Renal cortex interstitium (tissue), 11 donors: ENCODE measurements at regions not wholly inside any gene's neighbourhood (a gene's known extent, or its start where the extent isn't known, plus 50 kb on each side); places are given as distances from the start of the nearest gene placed in this dataset.
A peak's percentile ranks its signal among the peaks of the same experiment; 100 is the strongest.

ENCODE experiments used
- DNase-seq, 11 donors: peaks; one replicate each; pipeline ENCODE4 v3.0.0-alpha.2; 2013; ENCODE audit warnings: low read depth in 9 of 11, low spot score in 4 of 11; ENCODE audit errors: extremely low read depth in 1 of 11

DNA sequence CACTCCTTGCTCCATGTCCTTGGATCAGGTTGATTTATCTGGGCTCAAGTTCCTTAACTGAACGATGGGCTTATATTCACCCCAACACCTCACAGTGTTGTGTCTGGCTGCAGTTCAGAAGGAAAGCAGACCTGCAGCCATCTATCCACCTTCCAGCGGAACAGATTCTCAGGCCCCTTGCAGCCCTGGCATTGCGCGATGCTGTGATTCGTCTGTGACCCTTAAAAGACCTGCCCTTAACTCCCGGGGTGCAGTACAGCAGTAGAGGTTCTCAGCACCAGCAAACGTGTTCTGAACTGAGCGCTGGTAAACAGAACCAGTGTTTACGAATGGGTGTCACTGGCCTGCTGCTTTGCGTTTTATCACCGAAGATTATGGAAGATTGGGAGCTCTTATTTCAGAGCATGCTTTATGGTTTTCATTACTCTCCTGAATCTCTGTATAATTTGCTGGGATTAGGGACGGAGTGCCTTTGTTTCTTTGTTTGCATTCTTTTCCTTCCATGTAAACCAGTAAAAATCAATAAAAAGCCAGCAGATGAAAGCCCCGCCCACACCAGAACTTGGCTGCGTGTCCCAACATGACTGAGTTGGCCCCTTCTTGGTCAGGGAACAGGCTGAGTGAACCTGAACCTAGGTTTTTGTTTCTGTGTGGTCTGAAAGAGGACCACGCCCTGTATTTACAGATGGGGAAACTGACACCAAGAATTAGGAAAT lies 286.7 kb upstream of the CRY1 start:
- DNase-seq, result no peak

DNA sequence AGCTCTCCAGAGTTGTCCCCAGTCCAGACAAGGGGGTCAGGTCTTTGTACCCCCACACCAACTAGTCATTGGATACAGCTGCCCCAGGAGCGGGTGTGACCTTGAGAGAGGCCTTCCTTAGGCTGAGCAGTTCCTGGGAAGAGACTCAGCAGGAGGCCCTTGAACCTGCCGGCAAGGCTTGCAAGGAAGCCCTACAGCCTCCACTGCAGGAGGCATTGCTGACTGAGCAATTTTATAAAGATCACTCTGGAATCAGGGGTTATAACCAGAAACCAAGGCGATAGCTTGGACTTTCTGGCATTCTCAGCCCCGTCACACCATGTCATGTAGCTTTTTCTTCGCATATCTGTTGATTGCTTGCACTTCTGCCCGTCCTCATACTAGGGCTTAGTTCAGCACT lies 291.3 kb upstream of the CRY1 start:
- no peak for DNase-seq

DNA sequence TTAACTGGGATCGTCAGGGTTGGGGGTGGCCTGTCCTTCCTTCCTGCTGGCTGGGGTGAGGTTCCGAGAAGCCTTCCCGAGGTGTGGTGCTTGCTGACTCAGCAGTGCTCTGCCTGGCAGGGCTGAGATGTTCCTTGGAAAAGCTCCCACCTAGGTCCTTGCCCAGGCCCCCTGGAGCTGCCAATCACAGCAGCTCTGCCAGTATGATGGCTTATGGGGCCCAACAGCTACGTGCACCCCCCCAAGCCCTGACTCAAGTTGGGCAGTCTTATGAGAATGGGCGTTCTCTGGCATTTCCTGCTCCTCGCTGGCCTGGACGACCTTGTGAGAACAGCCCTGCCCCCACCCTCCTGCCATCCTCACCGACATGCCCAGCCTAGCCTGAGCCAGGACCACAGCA lies 292.2 kb upstream of the CRY1 start:
- no peak for DNase-seq

DNA sequence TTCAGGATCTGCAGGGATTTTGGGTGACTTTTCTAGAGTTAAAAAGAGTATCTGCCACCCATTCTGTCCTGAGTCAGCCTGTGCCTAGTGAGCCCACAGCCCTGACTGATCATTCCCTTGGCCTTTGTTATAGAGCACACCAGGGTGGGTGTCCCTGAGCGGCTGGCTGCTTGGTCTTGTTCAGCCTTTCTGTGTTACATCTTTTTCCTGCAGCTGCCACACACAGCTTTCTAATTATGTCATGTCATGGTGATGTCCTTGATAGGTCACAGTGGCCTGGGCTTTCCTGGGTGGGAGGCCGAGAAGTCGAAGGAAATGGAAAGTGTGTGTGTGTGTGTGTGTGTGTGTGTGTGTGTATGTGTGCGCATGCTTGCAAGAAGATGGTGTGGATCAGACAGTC lies 293.2 kb upstream of the CRY1 start:
- DNase-seq, result no peak

DNA sequence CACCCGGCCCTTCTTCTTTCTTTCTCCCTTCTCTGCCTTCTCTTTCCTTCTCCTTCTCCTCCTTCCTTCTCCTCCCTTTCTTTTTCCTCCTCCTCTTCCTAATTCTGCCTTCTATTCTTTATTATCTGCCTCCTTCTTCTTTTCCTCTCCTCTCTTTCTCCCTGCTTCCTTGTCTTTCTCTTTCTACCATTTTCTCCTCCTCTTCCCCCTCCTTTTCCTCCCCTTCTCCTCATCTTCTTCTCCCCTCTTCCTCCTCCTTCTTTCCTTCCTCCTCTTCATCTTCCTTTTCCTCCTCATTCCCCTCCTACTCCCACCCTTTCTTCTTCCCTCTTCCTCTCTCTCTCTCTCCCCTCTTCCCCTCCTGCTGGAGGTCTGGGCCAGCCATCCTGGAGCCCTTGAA lies 294.9 kb upstream of the CRY1 start:
- DNase-seq, result no peak

DNA sequence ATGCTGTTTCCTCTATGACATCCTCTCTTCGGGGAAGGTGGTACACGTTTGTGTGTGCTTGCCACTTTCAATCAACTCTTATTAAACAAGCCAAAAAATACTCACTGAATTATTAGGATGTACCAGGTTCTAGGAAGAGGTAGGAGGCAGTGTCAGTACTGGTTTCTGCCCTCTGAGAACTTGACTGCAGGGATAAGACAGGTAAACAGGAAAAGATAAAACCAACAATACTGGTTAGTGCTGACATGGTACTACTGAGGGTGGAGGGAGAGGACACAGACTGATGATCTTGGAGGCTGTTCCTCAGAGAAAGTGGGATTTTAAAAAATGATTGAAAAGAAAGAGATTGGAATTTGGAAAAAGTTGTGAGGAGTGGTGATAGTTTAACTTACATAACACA lies 295.2 kb upstream of the PWP1 start:
- DNase-seq, result no peak

DNA sequence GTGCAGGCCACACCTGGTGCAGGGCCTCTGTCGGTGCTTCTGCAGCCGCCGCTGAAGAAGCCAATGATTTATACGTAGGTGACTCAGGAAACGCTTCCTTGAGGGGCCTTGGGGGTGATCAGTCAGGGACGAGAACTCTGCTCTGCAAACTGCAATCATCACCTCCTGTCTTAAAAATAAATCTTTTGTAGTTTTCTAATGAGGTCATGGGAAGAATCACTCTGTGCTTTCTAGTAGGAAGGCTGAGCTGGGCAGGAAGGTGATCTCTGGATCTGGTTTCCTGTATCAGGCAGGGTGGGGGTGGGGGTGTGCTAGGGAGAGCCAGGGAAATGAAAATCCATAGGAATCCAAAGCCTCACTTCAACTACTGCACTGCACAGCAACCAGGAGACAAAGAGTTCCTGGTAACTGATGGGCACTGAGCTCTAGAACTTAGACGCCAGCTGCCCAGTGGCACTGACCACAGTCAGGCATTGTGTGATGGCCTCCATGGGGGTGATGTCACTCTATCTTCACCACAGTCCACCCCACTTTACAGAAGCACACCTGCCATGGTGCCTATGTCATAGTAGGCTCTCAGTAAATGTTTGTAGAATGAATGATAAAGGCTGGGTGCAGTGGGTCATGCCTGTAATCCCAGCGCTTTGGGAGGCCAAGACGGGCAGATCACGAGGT lies 292.4 kb upstream of the PWP1 start:
- DNase-seq, result peak in 1 of 11 donors; percentile 26

DNA sequence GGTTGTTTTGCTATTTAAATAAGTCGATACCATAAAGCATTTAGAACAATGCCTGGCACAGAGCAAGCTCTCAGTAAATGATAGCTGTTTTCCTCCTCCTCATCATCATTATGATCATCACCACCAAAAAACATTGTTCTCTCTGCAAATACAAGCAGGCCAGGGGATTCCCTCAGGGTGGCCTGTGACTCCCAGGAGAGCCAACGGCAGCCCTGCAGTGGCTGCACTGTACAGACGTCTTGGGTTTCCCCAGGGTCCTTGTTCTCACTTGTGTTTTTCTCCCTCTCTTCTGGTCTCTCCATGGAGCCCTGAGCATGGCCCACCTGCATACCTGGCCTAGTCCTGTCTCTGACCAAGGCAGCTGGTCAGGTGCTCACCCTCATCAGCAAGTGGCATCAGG lies 290.9 kb upstream of the PWP1 start:
- DNase-seq, result no peak

DNA sequence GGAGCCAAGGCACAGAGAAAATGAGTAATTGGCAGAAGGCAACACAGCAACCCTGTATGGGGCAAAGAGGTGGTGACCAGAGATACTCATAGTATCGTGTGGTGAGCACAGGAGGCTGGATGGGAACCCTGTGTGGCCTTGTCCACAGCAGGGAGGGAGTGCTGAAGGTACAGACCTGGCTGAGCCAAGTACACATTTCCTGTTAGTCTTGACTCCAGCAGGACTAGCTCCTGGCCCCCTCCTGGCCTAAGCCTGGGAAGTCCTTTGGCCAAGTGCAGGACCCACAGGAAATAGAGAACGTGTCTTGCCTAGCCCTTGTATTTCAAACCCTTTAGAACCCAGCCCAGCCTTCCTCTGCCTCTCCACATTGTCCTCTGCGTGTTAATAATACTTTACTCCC lies 289.8 kb upstream of the PWP1 start:
- no peak for DNase-seq

DNA sequence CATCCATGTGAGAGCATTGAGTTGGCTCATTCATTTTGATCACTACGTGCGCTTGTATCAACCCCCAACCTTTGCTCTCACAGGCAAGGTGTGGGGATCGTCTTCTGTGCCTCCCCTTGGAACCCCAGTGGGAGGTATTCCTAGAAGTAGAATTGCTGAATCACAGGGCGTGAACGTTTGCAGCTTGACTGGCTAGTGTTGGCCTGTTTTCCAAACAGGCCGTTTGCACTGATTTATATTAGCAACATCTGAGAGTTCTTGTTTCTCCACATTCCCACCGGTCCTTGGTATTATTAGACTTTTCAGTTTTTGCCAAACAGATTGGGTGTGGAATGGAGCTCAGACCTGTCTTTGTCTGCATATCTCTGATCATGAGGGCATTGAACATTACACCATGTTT lies 288.6 kb upstream of the PWP1 start:
- DNase-seq, result no peak

DNA sequence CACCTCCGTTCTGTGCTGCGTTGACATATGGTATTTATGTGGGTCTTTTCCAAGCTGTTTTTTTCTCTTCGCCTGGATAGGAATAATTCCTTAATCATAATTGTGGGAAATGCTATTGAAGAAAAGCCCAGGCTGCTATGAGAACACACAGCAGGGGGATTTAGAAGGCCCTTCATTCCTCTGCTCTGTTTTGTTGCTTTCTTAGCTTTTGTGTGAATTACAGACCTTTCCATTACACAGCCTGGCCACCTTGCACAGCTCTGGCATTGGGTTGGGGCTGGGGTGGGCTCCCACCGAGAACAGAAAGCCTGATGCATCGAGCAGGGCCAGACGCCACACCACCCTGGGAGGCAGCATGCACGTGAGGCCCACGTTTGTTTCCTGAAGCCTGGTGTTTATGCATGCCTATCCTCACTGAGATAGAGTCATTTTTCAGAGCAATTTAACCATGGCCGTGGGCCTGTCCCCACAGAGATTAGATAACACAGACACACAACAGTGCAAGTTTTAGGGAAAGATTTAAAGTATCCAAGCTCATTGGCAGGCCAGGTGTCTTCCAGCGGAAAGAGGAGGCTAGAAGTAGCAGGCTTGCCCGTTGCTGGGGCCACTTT lies 287.6 kb upstream of the PWP1 start:
- no peak for DNase-seq

DNA sequence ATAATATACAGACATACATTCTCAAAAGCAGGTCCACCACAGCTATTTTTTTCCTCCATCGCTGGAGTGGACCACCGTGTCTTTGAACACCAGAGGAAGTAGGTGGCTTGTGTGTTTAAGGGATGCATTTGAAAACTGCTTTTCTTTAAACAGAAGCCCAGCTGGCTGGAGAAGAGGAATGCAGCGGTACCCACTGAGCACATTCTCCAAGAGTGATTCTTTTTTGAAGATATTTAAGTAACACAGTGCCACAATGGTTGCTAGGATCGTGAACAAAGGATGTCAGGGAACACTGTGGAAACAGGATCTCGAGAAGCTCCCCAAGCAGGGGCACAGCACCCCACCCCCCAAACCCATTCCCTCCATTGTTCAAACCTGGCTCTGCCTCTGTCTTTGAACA lies 286.6 kb upstream of the PWP1 start:
- DNase-seq, result no peak

DNA sequence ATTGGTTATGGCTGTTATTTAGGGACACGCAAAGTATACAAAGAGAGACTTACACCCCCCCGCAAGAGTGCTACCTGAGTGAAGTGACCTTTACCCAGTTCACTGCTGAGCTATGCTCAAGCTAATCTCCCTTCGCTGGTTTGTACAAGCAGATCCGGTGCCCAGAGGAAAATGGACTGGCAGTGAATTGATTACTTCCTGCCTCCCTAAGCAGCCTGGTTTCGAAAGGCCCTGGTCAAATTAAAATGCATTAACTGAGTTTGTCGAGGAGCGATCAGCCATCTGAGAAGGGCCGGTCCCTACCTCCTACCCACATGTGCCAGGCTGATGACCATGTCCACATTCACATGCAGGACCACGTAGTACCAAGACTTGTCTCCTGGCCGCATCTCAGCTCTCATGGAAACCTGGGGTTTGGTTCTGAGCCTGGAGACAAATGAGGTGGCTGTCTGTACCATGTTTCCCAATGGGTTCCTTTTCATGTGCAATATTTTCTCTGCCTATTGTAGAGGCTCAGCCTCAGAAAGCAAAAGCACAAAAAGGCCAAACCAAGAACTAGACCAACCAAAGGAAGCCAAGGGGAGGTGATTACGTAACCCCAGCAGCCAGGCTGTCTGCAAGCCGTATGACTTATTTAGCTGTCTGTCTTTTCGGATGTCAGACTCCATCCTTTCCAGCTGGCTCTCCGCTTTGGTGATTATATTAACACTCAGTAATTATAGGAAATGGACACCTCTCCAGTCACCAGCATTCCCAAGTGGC lies 284.7 kb upstream of the PWP1 start:
- DNase-seq, result no peak

DNA sequence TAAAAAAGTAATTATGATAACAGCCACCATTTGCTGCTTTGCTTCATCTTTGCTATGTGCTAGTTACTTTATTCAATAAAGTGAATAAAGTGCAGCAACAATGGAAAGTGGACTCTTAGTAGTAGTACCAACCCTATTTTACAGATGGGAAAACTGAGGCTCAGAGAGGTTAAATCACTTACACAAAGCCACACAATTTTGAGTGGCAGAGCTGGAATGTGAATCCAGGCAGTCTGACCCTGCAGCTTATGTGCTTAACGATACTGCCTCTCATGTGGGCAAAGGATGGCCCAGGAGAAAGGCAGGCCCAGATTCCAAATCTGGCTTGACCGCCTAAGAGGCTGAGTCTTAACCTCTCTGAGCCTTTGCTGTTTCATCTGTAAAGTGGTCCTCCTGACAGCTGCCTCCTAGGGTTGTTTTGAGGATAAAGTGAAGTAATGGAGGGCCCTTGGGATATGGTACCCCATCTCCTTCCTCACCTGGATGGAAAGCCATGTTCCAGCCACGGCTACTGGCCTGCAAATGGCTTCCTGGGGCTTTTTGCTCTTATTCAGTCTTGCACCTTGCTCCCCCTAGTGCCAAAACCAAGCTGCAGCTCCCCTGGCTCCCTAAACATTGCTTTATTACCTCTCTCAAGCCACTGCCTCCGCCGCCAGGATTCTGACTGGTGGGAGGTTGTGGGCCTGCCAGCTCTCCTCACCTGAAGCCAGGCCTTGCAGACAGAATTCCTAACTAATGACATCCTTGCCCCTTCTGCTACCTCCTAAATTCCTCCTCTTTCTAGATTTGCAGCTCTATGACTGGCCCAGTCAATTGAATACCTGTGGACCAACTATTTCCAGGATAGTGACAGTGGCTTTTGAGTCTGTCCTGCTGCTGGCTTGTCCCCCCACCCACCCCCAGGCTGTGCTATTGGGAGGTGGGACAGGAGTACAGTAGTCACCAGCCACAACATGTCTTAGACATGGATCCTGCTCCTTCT lies 283.3 kb upstream of the PWP1 start:
- peak in 6 of 11 donors; percentile 20 to 48 (median 38) for DNase-seq

DNA sequence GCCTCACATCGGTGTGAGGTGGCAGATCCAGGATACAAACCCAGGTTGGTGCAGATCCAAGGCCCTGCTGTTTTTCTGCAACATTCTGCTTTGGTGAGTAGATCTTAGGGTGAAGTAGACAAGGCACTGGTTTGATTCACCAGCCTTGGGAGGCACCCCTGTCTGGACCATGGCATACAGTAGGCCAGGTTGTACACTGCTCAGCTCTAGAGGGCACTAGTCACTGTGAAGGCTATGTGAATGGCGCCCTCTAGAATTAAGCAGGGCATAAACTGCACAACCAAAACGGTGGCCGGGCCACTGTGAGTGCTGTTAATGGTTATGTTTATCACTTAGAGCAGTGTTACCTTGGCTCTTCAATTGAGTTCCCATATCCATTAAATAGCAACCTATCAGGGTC lies 280.6 kb upstream of the PWP1 start:
- no peak for DNase-seq

DNA sequence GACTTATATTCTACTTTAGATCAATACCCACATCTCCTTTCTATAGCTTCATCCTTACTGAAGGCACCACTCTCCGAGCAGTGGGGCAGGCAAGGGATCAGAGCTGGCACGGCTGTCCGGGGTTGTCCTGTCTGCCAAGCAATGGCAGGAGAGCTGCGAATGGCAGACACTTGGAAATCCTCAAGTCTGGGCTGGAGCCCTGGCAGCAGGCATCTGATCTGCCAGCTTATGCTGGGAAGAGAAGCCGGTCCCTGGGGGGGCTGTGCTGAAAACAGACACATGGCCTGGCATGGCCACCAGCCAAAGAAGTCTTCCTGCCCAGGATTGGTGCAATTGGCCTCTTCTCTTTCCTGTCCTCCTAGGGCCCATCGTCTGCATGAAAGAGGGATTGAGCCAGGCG lies 280.2 kb upstream of the PWP1 start:
- no peak for DNase-seq

DNA sequence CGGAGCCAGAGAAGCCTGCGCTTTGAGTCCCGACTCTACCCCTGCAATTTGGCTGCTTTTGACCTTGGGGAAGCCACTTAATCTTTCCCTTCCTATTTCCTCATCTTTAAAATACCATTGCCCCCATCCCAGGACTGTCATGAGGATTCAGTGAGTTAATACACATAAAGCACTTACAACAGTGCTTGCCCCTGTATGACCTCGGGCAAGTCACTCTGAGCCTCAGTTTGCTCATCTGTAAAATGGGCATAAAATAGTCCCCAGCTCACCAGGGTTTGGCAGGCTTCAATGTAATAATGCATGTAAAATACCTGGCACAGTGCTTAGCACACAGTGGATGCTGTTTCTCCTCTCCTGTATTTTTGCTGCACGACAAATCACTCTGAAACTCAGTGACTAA lies 278.7 kb upstream of the PWP1 start:
- DNase-seq, result no peak

DNA sequence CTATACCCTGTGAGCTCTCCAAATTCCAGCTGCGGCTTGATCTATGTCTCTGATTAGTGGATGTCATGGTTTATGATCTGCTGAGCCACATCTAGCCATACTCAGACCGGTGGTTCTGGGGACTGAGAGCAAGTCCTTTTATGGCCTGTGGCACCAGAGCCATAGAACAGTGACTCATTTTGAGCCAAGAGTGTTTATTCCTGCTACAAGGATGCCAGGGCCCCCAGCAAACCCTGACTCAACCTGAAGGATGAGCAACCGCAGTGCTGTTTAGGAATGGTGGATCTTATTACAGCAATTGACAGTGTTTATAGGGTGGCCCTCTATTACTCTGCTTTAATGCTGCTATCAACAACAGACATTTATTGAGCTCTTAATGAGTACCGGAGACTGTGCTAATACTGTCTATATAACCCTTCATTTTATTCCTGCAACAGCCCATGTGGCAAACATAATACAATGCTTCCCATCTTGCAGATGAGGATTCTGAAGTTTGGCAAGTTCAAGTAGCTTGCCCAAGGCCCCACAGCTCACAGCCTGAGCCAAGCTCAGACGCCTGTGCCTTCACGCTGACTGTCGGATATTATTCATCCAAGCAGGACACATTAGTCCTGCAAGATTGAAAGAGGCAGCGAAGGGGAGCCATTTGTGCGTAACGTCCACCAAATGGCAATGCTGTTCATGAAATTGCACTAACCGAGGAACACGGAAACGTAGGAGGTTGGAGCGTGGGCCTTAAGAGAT lies 273.6 kb upstream of the PWP1 start:
- no peak for DNase-seq
